GM18517 (cell line): ENCODE measurements at regions not wholly inside any gene's neighbourhood (a gene's known extent, or its start where the extent isn't known, plus 50 kb on each side); places are given as distances from the start of the nearest gene placed in this dataset.

Experiments used
- ATAC-seq: cut with Tn5 transposase; IDR thresholded peaks from one replicate; pipeline ENCODE4 v1.9.1; 2021; ENCODE audit warnings: mild to moderate bottlenecking, moderate library complexity; ENCODE audit not compliant: unreplicated experiment

DNA sequence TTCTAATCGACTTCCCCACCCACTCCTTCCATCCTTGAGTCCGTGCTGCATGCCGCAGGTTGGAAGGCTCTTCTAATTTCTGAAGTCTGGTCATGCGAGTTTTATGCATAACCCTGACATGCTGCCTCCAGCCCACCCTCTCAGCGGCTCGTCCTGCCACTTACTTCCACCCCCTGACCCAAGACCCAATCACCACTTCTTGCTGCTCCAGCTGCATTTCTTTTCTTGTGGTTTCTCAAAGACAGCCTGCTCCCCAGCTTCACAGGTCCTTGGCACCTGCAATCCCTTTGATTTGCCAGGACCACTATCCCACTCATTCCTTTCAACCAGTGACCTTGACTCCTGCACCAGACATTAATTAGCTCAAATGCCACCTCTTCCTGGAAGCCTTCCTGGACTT is 486.7 kb downstream of the VRK1 start:
- ATAC-seq, result no peak

DNA sequence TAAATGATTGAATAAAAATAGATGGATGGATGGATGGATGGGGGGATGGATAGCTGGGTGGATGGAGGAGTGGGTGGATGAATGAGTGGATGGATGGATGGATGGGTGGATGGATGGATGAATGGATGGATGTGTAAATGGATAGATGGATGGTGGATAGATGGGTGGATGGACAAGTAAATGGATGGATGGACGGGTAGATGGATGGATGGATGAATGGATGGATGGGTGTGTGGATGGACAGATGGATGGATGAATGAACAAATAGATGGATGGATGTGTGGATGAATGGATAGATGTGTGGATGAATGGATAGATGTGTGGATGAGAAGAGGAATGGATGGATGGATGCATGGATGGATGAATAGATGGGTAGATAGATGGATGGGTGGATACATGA is 490.8 kb downstream of the VRK1 start:
- ATAC-seq, result no peak

DNA sequence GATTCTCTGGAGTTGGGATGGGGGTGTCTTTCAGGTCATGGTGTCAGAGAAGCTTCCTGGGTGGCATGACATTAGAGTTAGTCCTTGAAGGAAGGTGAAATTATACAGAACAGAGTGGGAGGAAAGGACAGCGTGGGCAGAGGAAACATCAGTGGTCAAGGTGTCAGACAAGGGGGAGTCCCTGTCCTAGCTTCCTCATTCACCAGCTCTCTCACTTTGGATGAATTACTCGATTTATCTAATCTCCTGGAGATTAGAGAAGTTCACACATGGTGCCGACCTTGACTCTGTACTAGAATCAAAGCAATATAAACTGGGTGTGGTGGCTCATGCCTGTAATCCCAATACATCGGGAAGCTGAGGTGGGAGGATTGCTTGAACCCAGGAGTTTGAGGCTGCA is 492.9 kb downstream of the VRK1 start:
- ATAC-seq, result no peak

DNA sequence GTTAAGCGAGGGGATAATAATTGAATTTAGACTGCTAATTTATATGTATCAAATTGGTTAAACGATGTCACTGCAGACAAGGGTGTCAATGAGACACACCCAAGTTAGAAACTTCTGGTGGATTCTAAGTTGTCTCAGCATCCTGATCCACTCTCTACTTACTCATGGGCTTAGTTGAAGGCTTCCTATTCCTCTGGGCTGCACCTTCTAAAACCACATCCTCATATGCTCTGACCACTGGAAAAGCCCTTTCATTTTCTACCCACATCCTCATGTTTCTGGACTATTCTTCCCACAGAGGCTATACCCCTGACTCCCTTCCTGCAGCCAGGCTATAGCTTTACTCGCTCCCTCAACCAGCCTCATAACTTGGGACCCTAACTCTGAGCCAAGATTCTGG is 493.8 kb downstream of the VRK1 start:
- no peak for ATAC-seq

DNA sequence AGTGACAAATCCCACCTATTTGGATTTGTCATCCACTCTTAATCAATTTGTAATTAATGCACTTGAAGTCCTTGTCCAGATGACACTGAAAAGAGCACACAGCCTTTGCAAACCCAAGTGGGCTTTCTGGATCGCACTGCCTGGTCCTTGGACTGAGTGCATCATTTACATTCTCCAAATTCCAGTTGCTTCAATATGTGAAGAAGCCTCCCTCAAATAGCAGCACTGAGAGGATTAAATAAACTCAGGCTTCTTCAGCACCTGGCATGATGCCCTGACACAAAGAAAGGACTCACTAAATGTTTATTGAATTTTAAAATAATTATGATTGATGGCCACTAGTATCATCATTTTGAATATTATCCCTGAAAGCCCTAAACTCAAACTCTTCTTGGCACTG is 496.5 kb downstream of the VRK1 start:
- ATAC-seq, result no peak

DNA sequence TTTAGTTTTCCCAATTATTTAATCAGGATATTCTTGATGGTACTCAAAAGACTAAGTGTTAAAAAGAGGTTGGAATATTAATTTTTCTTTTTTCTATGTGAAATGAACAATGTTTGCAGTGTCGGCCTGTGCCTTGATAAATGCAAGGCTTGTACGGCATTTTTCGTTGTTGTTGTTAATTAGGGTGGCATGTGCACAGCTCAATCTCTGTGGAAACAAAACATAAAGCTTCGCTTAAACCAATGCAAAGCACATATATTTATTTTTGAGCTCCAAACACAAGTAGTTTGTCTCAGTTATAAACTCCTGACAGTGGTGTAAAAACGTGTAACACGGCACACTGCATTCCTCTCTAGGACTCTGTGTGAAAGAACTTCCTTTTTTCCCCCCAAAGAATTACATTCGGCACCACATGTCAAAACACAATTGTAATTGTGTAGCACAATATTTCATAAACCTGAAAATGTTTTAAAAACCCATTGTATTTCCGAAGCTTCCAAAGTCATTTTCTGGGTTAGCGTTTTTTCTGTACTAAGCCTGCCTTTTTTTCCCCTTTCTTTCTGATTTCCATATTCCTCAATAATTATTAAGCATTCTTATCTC is 498.0 kb downstream of the VRK1 start:
- no peak for ATAC-seq

DNA sequence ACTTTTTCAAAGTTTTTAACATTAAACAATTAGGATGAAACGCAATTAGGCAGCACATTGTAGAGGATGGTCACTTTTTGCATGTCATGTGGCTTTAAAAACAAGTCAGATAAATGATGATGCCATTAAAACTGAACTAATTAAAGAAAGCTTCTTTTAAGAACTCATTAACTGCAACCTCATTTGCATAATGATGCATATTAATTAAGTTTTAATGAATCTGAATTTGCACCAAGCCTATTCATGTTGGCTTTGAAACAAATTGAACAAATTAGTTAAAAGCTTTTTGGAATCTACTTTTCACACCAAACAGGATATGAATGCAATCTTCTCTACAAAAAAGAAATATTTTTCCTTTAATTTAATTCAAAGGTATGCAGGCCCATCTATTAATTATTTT is 499.0 kb downstream of the VRK1 start:
- ATAC-seq, result no peak

DNA sequence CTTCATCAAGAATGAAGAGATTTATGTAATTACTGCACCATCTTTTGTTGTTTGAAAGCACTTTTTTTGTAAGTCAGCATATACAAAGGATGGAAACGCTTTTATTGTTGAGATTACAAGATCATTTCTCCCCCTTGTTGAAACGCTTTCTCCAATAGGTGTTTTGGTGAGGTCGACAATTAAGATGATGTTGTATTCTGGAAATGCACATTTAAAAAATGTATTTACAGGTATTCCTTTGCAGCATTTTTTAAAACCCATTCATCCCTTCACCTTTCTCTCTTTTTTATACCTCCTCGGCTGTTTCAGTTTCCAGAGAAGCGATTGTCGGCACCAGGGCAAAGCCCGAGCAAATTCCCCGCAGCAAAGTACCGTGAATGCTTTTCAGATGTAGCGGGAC is 499.9 kb downstream of the VRK1 start:
- ATAC-seq, result no peak

DNA sequence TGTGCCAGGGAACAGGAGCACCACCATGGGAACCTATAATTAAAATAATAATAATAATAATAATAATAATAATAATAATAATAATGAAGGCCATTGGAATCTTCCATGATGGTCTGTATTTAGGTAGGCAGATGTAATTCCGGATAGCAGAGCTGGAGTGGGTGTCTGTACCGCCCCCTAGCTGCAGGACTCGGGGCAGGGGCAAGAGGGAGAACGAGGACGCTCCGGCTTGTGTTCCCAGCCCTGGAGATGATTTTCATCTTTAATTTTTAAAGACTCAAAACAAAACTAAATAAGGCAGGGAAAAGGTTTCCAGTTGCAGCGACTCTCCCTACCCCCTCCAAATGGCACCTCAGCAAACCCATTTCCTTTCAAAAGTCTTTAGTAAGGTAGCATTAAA is 501.1 kb downstream of the VRK1 start:
- ATAC-seq, result no peak

DNA sequence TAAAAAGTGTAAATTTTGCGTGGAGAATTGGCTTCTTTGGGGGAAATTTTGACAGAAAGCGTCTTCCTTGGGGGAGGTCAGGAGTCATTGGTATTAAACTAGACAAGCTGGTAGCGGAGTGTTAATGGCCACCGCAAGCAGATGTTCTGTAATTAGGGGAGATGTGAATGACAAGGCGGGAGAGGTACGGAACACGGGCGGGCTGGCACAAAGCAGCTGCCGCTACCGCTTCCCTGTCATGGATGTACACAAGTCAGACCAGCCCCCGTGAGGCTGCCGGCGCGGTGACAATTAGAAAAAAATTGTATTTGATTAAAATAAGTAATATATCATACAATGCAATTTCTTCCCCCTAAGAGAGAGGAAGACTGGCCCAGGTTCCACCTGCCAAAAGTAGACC is 501.6 kb downstream of the VRK1 start:
- ATAC-seq, result no peak

DNA sequence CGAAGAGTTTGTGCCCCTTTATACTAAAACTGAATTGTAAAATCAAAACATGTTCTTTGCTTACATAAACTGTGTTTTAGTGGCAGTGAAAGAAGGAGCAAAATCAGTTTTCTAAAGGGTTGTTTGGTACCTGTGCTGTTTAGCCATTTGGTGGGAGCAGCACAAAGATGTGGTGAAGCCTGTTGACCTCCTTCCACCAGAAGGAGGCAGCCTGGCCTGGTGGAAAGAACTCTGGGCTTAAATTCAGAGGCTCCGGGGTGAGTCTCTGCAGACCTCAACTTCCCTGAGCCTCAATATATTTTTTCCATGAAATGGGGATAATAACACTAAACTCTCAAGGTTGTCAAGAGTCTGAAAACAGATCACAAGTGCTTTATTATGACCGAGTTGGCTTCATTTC is 502.5 kb downstream of the VRK1 start:
- no peak for ATAC-seq

DNA sequence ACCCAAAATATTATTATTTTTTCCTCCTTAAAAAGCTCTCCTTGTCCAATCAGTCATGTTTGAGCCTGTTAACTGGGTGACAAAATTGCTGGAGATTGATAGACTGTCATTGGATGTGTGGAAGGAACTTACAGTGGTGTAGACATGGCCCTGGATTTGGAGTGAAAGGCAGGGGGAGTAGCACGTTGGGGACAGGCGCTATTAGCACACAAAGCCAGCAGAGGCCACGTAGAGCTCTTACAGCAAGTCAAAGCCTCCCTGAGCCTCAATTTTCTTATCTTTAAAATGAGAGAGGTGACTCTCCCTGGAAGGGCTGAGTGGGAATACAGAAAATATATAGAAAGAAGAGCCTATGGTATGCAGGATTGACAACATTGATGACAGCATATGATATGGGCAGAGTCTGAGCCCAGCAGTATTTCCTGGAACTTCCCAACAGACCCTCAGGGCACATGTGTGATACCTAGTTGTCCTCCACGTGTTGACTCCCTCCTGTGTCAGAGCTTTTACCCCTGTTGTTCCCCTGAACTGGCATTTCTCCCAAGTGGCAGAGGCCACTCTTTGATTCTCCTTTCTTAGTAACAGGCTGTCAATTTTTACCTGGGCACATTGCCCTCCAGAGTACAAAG is 504.9 kb downstream of the VRK1 start:
- no peak for ATAC-seq

DNA sequence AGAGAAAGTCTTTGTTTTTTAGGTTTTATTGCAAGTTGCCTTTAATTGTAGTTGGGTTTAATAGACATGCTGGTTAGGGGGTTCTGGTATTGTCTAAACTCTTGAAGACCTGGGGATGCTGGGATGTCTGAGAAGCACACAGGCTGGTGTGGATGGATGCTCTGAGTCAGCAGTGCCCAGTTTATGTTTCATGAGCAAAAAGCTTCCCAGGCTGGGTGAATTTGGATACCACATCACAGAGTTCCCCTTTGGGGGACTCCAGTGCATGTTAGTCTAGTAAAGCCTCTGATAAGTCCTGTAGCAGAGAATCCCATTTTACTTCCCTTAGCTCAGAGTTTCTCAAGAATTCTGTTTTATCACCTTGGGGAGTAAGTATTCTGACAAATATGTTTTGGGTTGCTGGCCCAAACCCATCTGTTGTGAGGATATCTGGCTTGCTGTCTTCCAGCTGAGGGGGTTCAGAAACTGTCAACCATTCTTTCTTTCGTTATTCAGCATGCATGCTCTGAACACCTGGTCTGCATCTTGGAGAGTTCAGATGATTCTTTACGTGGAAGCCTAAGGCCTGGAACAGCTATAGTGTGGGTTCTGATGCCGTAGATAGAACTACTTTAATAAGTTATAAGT is 509.1 kb downstream of the VRK1 start:
- ATAC-seq, result no peak

DNA sequence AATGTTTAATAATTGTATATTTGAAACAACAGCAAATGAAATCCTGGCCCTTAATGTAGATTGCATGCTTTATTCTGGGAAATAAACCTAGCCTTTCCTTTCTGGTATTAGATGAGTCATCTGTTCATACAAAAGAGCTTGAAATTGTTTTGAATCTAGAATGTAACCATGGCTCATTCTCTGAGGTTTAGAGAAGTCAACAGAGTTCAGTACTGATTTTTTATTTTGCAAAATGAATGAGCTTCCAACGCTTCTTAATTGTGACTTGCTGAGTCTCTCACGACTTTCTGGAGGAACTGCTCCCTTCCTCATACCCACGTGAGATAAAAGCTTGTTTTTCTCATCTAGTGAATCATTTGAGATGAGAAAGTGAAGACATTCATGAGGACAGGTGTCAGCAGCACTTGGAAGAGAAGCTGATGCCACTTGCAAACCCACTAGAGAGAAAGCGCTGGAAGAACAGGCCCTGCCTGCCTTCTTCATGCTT is 509.6 kb downstream of the VRK1 start:
- ATAC-seq, result no peak

DNA sequence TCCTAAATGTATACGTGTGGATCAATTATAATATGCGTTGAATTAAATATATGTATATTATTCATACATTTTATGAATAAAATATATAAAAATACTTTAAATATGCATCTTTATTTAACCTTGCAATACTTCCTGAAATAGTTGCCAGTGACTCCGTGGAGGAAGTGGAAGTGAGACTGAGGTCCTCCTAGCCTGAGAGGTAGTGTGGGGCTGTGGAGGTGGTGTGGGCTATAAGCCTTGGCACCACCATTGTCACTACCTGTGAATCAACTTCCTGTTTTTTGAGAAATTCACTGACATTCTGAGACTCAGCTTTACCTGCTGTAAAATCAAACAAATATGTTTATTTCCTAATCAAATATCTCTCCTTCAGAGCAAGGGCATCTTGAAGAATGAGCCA is 514.2 kb downstream of the VRK1 start:
- no peak for ATAC-seq

DNA sequence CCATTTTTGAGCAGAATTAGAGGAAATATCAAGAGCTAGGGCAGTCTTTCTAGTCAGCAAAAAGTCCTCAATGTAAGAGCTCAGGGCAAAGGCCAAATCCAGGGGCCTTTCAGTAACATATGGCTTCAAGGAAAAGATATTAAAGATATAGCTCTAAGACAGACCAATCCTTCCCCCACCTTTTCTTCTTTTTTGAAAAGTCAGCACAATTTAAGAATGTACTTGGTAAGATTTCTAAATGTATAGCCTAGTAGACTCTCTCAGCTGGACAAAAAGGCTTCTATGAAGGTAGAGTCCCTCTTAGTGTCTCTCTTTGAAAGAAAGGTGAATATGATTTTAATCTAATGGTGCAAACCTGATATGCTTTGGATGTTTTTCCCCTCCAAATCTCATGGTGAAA is 515.7 kb downstream of the VRK1 start:
- no peak for ATAC-seq

DNA sequence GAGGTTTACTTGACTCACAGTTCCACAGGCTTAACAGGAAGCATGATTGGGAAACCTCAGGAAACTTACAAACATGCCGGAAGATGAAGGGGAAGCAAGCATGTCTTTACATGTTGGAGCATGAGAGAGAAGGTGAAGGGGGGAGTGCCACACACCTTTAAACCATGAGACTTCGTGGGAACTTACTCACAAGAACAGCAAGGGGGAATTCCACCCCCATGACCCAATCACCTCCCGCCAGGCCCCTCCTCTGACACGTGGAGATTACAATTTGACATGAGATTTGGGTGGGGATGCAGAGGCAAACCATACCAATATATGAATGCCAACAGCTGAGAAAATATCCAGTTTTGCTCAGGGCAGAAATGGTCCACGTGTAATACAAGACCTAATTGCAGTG is 518.6 kb downstream of the VRK1 start:
- no peak for ATAC-seq

DNA sequence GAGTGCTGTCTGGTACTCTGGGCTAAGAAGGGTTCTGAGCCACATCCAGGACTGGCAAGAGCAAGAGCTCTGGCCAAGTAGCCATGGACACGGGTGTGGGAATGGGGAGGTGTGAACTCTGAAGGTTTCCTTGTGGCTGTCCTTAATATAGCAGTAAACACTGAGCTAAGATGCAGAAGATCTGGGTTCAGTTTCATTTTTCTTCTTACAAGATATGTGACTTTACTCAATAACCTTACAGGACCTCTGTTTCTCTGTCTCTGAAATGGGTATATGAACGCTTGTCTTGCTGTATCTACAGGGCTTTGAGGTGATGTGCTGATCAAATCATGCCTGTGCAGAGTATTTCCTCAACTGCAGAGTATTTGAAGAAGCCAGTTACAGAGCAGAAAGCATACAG is 521.2 kb downstream of the VRK1 start:
- ATAC-seq, result no peak

DNA sequence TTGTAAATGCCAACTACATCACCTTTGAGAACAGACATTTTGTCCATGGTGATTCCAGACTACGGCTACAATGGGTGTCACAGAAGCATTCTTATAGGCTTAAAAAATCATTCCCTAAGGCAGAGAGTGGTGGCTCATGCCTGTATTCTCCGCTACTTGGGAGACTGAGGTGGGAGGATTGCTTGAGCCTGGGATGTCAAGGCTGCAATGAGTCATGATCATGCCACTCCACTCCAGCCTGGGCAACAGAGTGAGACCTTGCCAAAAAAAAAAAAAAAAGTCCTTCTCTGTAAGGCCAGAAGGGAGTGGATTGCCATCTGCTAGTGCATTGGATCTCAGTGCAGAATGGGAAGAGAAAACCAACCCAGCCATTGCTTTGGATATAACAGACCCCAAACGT is 522.5 kb downstream of the VRK1 start:
- no peak for ATAC-seq

DNA sequence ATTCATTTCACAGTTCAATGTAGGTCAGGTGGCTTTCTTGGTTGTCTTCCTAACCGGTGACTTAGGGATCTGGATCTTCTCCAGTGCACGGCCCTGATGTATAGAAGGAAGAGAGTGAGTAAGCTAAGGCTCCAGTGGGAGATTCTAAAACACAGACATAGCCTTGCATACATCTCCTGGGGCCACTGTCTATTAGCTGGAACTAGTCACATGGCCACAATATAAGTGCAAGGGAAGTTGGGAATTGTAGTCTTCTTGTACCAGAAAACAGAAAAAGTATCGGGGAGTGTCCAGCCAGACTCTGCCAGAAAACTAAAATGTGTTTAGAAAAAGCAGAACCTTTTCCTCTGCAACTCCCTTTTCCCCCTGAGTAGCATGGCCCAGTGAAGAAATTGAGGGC is 531.6 kb downstream of the VRK1 start:
- no peak for ATAC-seq

DNA sequence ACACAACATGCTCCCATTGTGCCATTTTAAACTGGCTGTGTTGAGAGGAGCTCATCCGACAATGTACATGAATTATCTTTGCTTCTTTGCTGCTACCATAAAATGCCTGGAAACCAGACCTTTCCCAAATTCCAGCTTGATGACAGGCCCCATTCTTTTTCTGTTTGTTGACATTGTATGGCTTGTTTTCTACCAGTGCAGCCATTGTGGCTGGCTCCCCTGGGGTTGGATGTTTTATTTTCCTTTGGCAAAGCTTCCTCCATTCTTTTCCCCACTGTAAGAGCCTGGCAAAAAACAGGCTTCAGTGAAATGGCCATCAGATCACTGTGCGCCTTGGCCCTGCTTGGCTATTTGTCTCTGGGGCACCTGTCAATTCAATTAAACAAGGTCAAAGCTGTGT is 532.5 kb downstream of the VRK1 start:
- no peak for ATAC-seq

DNA sequence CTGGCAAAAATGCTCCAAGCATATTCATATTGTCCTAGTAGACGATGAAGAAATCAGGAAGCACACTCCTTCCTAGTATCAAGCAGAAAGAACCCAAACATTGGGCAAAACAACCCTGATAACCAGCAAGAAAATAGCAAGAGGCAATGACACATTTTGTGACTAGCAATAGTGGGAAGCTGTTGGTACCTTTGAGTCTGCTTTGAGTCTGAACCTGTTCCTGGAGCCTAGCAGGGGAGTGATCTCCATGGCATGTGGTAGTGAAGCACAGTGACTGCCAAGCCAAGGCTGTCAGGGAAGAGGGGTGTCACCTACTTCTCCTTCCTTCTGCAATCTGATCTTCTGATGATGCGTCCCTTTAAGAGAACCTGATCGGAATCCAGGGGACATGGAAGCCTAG is 533.9 kb downstream of the VRK1 start:
- no peak for ATAC-seq

DNA sequence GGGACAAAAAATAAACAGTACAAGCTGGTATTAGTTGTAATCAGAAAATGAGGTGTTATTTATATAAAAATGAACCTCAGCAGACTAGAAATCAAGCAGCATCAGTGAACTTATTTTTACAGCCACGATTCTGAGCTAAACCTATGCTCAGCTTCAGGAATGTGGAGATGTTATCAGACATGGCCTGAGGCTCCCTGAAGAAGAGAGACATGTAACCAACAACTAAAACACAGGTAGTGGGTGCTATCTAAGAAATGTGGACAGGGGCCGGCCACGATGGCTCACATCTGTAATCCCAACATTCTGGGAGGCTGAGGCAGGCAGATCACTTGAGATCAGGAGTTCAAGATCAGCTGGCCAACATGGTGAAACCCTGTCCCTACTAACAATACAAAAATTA is 534.3 kb downstream of the VRK1 start:
- ATAC-seq, result no peak
